GM12865 (cell line): ENCODE measurements at regions not wholly inside any gene's neighbourhood (a gene's known extent, or its start where the extent isn't known, plus 50 kb on each side); places are given as distances from the start of the nearest gene placed in this dataset.

Experiments
- DNase-seq: peaks from one replicate; pipeline ENCODE4 v3.0.0; 2010; ENCODE audit warnings: low read depth
- H3K4me3 ChIP-seq: 2 replicates; pipeline ENCODE4 v1.5.1; 2011; ENCODE audit warnings: mild to moderate bottlenecking, low read depth, low read length, control low read depth
- TF ChIP-seq, protein P1 (sequence below): IDR thresholded peaks from 2 replicates; pipeline ENCODE4 v1.5.1; 2011; ENCODE audit warnings: low read length, control low read depth, low read depth, inconsistent platforms; ENCODE audit not compliant: insufficient read depth; ENCODE audit errors: missing control alignments

DNA sequence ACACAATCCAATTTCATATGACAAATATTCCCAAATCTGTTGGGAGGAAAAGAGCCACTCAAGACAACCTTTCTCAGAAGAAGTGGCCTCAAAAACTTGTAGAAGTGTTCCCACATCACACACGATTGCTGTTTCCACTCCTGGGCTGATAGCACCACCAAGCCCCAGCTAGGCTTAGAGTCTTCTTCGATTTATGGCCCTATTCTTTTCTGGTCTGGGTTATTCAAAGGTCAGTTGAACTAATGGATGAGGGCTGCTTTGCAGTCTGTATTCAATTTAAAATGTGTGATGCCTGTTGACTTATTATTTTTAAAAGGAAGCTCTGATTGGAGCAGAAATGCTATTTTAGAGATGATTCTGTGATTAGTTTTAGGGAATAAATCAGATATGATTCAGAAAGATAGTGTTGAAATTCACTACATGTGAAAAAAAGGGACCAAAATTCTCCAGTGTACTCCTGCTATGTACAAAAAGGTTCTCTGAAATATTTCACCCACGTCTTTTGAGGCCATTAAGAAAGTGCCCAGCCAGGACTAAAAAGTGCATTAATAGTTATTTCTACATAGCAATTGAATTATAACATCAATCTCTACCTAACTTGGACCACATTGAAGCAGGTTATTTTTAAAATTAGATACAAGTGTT is 57.3 kb upstream of the SPON1 start:
- no peak overlapping the region for H3K4me3 ChIP-seq
- TF ChIP-seq, protein P1, sequence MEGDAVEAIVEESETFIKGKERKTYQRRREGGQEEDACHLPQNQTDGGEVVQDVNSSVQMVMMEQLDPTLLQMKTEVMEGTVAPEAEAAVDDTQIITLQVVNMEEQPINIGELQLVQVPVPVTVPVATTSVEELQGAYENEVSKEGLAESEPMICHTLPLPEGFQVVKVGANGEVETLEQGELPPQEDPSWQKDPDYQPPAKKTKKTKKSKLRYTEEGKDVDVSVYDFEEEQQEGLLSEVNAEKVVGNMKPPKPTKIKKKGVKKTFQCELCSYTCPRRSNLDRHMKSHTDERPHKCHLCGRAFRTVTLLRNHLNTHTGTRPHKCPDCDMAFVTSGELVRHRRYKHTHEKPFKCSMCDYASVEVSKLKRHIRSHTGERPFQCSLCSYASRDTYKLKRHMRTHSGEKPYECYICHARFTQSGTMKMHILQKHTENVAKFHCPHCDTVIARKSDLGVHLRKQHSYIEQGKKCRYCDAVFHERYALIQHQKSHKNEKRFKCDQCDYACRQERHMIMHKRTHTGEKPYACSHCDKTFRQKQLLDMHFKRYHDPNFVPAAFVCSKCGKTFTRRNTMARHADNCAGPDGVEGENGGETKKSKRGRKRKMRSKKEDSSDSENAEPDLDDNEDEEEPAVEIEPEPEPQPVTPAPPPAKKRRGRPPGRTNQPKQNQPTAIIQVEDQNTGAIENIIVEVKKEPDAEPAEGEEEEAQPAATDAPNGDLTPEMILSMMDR = no peak
- DNase-seq = no peak

DNA sequence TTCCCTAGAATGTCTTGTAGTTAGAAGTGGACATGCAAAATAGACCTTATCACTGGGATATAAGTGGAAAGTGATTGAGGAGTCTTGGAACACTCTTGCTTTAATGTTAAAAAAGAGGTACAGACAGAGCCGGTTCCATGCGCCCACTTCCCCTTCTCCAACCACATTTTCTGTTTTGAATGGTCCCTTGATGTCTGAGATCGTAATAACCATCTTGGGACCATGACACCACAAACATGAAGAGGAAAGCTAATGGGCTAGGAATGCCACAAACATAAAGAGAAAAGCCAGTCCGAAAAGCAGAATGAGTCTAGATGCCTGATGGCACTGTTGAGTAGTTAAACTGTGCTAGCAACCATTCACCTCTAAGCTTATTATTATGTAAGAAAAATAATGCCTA is 54.8 kb upstream of the SPON1 start:
- TF ChIP-seq, protein P1 = no peak
- no peak overlapping the region for H3K4me3 ChIP-seq
- no peak for DNase-seq

DNA sequence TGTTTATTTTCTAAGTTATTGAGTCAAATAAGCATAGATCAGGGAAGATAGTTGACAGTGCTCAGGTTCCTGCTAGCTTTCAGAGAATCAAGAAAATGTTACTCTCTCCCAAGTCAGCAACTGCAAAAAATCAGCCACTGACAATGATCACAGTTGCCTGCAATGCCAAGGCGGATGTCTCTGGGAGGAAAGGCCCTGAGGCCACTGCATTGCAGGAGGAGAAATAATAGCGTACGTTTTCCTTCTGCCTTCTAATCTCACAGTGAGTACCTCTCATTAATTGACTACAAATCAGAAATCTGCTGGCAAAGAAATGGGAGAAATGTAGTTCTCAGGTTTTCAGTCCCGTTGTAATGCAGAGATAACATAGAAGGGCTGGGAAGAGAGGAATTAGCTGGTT is 54.0 kb upstream of the SPON1 start:
- no peak for DNase-seq

More for the DNA sequence above, 54.0 kb upstream of the SPON1 start:
- H3K4me3 ChIP-seq = no peak overlapping the region
- TF ChIP-seq, protein P1 = no peak
